GM13976 (cell line): ENCODE measurements at regions not wholly inside any gene's neighbourhood (a gene's known extent, or its start where the extent isn't known, plus 50 kb on each side); places are given as distances from the start of the nearest gene placed in this dataset.

Experiments used
- DNase-seq: peaks from one replicate; pipeline ENCODE4 v3.0.0; 2012; ENCODE audit warnings: low spot score
- in situ Hi-C: fragments of 300-500 bp; cut with MboI; formaldehyde crosslinking; loops from one replicate; pipeline ENCODE4 v1.12.0; 2022; ENCODE audit warnings: low sequenced_read_pairs, mixed read lengths, inconsistent platforms; ENCODE audit not compliant: unreplicated experiment
- TF ChIP-seq, protein P1 (sequence below): IDR thresholded peaks from 2 replicates; pipeline ENCODE4 v1.5.1; 2012; ENCODE audit warnings: borderline replicate concordance, mild to moderate bottlenecking; ENCODE audit not compliant: insufficient read depth; ENCODE audit errors: extremely low read depth, missing control alignments, control extremely low read depth

- no peak for DNase-seq
- in situ Hi-C loops = no loop called here
- TF ChIP-seq, protein P1, sequence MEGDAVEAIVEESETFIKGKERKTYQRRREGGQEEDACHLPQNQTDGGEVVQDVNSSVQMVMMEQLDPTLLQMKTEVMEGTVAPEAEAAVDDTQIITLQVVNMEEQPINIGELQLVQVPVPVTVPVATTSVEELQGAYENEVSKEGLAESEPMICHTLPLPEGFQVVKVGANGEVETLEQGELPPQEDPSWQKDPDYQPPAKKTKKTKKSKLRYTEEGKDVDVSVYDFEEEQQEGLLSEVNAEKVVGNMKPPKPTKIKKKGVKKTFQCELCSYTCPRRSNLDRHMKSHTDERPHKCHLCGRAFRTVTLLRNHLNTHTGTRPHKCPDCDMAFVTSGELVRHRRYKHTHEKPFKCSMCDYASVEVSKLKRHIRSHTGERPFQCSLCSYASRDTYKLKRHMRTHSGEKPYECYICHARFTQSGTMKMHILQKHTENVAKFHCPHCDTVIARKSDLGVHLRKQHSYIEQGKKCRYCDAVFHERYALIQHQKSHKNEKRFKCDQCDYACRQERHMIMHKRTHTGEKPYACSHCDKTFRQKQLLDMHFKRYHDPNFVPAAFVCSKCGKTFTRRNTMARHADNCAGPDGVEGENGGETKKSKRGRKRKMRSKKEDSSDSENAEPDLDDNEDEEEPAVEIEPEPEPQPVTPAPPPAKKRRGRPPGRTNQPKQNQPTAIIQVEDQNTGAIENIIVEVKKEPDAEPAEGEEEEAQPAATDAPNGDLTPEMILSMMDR = no peak
Observed at GRCh38 chr14:28121512-28122297, 644.9 kb upstream of the FOXG1 start.

DNA sequence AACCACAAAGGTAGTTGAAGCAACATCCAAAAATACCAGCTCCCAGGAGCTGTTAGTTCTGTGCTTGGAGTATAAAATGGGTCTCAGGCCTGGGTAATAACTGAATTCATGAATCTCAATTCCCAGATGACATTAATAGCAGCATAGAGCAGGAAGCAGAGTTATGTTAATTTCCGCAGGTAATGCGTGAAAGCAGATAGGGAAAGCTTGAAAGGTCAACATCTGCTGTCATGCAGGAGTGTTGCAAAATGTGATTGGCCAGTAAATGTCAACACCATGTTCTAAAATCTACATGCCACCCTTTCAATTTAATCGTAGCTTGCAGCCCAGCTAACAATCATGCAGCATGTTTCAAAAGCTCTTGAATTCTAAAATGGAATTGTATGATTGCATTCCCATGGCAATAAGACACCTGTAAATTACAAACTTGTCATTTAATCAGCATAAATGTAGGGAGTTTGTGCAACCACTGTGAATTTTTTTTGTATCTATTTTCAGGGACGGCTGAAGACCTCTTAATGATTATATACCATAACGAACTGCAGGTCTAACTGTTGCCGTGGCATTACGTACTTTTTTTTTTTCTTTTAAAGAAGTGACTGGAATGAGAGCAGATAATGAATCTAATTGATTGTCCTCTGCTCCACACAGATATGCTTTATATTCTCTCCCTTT lies 635.8 kb upstream of the FOXG1 start:
- in situ Hi-C loops = no loop called here
- DNase-seq = no peak
- TF ChIP-seq, protein P1 = no peak

DNA sequence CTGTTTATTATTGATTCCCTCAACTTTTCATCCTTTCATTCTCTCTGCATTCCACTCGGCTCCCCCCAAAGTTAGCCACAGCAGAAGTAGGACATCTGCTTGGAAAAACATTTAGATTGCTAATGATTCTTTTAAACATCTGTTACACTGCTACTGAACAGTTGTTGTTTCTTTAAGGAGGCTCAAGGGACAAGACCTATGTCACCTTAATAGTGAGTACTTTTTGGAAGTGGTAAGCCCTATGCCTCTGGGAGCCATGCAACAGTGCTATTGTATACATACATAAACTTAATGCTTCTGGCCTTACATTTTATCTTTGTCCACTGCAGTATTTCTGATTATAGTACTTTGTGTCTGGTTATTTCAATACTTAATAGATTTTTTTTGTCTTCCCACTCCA lies 628.2 kb upstream of the FOXG1 start:
- in situ Hi-C loops = no loop called here
- TF ChIP-seq, protein P1 = no peak
- no peak for DNase-seq

- no peak for DNase-seq
- in situ Hi-C loops = no loop called here
- TF ChIP-seq, protein P1 = no peak
Observed at GRCh38 chr14:28141662-28142061, 624.9 kb upstream of the FOXG1 start.

DNA sequence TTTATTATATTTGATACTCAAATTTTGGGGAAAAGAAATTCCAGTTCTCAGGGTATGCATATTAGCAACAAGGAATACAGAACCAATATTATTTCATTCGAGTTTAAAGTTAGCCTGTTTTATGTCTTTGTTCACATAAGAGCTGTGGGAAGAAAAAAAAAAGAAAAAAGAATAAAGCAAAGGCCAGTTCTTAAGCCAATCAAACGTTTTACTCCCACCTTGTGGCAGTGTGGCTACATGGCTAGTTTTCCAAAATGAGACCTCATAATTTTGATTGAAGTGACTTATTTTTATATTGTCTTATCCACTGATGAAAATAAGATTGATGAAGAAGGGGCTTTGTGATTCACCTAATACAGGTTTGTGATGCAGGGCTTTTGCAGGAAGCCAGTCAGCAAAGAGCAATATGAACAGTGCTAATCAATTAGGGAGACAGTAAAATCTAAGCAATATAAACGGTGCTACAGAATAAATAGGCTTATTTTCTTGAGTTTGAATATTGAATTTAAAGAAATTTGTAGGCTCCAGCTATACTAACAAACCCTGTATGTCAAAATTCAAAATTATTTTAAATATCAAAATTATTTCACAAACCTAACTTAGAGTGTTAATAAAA lies 624.1 kb upstream of the FOXG1 start:
- no peak for DNase-seq
- TF ChIP-seq, protein P1 = no peak
- in situ Hi-C loops = no loop called here

GRCh38 chr14:28143316-28143715 lies 623.3 kb upstream of the FOXG1 start:
- in situ Hi-C loops = no loop called here
- TF ChIP-seq, protein P1 = no peak
- no peak for DNase-seq
